D721Med (cell line): ENCODE measurements at regions not wholly inside any gene's neighbourhood (a gene's known extent, or its start where the extent isn't known, plus 50 kb on each side); places are given as distances from the start of the nearest gene placed in this dataset.

Experiments
- DNase-seq: peaks from one replicate; pipeline ENCODE4 v3.0.0; 2011; ENCODE audit warnings: low spot score; ENCODE audit not compliant: insufficient read length
- FAIRE-seq: peaks from 2 replicates; lab custom pipeline; 2011; peaks lifted over from hg19 to GRCh38; lab: Jason Lieb, UNC
- TF ChIP-seq, protein P1 (sequence below): IDR thresholded peaks from 2 replicates; pipeline ENCODE4 v1.5.1; 2012; ENCODE audit warnings: mild to moderate bottlenecking, control low read depth; ENCODE audit not compliant: insufficient read depth; ENCODE audit errors: missing control alignments

DNA sequence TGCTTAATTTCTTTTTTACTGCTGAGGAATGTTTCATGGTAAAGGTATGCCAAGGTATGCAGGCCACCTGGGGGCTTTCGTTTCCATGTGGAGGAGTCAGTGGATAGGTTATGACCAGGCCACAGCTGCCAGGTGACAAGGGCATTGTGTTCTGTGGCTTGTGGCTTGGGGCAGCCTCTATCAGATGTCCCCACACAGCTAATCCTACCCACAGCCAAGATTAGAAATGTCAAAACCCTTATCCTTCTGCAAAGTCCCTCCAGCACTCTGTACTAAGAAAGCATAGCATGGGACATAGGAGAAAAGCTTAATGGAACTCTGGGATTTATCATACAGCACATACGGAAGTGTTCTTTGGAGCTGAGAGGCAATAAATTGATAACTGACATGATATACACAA is 171.2 kb upstream of the S1PR3 start:
- FAIRE-seq (no peak), DNase-seq (no peak)
- TF ChIP-seq, protein P1, sequence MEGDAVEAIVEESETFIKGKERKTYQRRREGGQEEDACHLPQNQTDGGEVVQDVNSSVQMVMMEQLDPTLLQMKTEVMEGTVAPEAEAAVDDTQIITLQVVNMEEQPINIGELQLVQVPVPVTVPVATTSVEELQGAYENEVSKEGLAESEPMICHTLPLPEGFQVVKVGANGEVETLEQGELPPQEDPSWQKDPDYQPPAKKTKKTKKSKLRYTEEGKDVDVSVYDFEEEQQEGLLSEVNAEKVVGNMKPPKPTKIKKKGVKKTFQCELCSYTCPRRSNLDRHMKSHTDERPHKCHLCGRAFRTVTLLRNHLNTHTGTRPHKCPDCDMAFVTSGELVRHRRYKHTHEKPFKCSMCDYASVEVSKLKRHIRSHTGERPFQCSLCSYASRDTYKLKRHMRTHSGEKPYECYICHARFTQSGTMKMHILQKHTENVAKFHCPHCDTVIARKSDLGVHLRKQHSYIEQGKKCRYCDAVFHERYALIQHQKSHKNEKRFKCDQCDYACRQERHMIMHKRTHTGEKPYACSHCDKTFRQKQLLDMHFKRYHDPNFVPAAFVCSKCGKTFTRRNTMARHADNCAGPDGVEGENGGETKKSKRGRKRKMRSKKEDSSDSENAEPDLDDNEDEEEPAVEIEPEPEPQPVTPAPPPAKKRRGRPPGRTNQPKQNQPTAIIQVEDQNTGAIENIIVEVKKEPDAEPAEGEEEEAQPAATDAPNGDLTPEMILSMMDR = no peak

DNA sequence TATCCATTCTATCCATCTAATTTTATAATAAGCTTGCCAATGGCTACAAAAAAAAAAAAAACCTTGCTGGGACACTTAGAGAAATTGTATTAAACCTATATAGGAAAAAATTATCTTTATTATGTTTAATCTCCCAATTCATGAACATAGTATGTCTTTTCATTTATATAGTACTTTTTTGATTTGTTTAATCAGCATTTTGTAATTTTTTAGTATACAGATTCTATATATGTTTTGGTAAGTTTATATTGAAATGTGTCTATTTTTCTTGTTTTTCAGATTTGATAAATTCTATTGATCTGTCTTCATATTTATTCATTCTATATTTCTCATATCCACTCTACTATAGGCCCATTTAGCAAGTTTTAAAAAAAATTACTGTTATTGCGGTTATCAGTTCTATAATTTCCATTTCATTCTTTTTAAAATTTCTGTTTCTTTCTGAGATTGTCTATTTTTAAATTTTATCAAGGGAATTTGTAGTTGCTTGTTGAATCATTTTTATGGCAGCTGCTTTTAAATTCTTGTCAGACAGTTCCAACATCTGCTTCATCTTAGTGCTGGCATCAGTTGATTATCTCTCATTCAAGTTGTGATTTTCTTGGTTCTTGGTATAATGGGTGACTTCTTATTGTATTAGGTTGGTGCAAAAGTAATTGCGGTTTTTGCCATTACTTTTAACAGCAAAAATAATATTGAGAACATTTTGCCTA is 170.1 kb upstream of the S1PR3 start:
- DNase-seq (no peak), FAIRE-seq (no peak)
- TF ChIP-seq, protein P1 = no peak

DNA sequence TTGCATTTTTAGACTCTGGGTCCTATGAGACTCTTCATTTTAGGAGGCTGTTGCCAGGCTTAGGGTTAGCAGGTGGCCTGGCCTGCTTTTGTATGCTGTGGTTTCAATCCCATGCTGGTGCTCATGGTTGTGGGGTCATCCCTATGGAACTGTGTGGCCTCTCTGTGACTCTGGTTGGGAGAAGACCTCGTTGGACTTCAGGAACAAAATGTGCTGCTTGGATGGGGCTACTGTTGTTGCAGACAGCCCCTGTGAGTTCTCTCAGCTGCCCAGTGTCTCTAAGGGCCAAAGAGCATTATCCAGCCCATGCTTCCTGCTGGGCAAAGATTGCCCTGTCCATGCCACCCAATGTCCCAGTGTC is 169.5 kb upstream of the S1PR3 start:
- FAIRE-seq (no peak), DNase-seq (no peak)
- TF ChIP-seq, protein P1 = no peak

DNA sequence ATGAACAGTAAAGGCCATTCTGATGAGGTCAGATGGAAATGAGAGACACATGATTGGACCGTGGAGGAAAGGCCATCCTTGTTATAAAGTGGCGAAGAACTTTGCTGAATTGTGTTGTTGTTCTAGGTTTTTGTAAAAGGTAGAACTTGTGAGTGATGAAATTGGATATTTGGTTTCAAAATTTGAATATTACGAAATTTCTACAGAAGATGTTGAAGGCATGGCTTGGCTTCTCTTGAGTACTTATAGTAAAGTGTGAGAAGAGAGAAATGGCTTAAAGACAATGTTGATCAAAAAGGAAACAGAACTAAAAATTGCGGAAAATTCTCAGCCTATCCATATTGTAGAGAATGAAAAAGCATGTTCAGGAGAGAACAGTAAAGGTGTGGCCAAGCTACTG is 166.6 kb upstream of the S1PR3 start:
- FAIRE-seq (no peak), DNase-seq (no peak)
- TF ChIP-seq, protein P1 = no peak

DNA sequence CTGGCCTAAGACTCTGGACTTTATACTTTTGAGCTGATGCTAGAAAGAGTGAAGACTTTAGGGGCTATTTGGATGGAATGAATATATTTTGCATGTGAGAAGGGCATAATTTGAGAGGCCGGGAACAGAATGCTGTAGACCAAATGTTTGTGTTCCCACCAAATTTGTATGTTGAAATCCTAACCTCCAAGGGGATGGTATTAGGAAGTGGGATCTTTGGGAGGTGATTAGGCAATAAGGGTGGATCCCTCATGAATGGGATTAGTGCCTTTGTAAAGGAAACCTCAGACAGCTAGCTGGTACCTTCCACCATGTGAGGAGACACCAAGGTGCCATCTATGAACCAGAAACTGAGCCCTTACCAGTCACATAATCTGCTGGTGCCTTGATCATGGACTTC is 165.1 kb upstream of the S1PR3 start:
- no peak for FAIRE-seq
- TF ChIP-seq, protein P1 = no peak
- no peak for DNase-seq

DNA sequence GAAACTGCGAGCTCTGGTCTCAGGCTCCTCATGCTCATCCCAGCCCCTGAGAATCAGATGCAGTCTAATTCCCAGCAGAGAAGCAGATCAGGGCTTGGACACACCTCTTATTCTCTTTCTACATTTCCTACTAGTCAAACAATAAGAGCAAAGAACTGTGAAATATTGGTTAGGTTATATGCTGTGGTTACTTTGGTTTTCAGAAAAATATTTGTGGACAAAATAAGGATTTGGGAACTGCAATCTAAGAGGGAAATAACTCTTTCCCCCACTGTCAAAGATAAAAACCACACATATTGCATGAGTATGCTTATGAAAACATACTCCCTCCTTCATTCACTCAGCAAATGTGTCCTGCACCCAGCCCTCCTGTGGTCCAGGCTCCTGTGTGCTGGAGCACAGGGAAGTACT is 164.5 kb upstream of the S1PR3 start:
- DNase-seq = no peak
- TF ChIP-seq, protein P1 = no peak
- no peak for FAIRE-seq

DNA sequence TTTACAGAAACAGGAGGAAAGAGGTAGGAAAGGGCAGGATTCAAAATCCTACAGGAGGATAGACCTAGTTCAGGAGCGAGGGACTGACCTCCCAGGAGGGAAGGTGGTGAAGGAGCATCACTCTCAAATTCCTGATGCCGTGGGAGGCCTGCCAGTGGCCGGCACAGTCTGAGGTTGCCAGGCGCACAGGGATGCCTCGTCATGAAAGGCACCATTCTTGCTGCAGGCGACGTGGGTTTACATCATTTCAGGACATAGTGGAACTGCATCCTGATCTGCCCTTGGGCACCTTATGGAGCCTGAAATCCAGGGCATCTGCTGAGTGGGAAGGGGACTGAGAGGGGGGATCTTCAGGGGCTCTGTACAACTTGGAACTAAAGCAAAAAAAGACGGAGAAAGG is 163.2 kb upstream of the S1PR3 start:
- TF ChIP-seq, protein P1 = no peak
- DNase-seq = no peak
- no peak for FAIRE-seq
